ENCODE measurements at regions not wholly inside any gene's neighbourhood (a gene's known extent, or its start where the extent isn't known, plus 50 kb on each side); places are given as distances from the start of the nearest gene placed in this dataset.
"Not testable (repeated sequence)": the region's sequence is repeated elsewhere in the genome, so short reads cannot be mapped to it uniquely, and the experiment has no call there.

DNA sequence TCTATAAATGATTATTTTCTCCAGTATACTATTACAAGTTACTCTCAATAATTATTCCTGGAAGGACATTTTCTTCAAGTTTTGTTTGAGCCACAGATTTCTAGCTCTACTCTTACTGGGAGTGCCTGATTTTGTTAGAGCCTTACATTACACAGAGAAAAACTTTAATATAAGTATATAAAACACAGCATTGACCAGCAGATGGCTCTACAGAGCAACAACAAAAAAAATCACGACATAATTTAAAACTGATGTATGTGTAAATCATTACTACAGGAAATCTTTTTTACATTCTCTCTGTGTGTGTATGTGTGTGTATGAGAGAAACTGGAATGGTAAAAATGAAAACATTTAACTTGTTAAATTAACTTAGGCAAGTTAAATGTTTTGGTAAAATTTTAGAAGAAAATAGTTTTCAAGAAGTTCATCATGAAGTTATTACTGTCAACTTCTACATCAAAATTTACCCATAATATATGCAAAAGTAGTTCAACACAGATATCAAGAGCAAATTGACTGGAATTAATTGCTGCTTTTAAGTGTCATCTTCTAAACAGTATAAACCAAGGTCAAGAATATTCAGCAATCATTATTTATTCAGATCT, 103.3 kb downstream of the MDH1 start:
- peak in 2 of 4 donors; percentile 19 to 34 for DNase-seq (ENCODE audit: low read depth in 4 of 4, low spot score in 2 of 4)

DNA sequence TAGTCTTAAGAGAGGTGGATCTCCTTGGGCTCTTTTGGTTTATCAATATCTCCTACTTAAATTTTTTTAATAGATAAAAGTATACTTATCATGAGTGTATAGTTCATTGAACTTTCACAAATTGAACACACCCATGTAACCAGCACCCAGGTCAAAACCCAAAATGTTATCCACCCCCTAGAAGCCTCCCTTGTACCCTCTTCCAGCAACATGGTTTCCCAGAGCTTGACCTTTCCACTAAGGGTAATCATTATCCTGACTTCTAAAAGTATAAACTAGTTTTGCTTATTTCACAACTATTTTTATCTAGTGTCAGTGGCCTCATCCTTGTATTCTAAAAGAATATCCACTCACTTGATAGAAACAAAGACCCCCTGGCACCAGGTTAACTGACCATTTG, 106.8 kb downstream of the MDH1 start:
- DNase-seq (ENCODE audit: low read depth in 4 of 4, low spot score in 2 of 4): no peak

DNA sequence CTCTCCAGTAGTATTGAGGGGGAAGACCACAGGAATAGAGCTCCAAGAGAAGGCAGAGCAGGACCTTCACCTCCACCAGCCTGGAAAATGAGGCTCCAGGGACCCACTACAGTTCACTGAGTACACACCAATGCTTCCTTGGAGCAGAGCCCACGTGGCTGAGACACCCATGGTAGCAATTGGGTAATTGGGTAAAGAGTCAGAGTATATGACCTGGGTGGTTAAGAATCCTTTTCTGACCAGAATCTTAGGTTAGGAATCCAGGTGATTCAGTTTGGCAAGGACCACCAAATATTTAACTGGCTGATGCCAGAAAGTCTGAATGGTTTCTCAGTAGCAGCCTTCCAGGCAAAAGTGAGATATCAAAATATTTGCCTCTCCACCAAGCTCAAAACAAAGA, 107.7 kb downstream of the MDH1 start:
- no peak for DNase-seq (ENCODE audit: low read depth in 4 of 4, low spot score in 2 of 4)

- no peak for DNase-seq (ENCODE audit: low read depth in 4 of 4, low spot score in 2 of 4)
Observed at GRCh38 chr2:63697160-63697559, 108.4 kb downstream of the MDH1 start.

- peak in 1 of 4 donors; percentile 16 for DNase-seq (ENCODE audit: low read depth in 4 of 4, low spot score in 2 of 4)
Observed at GRCh38 chr2:63698786-63699548, 110.2 kb downstream of the MDH1 start.

DNA sequence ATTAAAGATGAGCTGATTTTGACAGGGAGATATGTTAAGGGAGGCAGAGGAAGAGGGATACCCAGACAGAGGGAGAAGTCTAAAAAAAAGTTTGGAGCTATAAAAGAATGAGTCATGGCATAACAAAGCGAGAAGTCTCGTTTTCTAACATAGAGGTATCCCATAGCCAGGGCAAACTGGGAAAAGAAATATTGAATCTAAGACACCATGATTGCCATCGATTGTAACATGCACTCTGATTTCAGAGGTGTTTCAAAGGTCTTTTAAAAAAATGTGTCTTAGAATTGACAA, 110.7 kb downstream of the MDH1 start:
- no peak for DNase-seq (ENCODE audit: low read depth in 4 of 4, low spot score in 2 of 4)

GRCh38 chr2:63700271-63700670, 111.5 kb downstream of the MDH1 start:
- no peak for DNase-seq (ENCODE audit: low read depth in 4 of 4, low spot score in 2 of 4)

DNA sequence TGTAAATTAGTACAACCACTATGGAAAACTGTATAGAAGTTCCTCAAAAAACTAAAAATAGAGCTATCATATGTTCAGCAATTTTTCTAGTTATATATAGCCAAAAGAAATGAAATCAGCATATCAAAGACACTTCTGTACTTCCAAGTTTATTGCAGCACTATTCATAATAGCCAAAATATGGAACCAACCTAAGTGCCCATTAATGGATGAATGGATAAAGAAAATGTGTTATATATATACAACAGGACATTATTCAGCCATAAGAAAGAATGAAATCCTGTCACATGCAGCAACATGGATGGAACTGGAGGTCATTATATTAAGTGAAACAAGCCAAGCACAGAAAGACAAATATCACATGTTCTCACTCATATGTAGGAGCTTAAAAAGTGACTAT, 112.6 kb downstream of the MDH1 start:
- no peak for DNase-seq (ENCODE audit: low read depth in 4 of 4, low spot score in 2 of 4)

DNA sequence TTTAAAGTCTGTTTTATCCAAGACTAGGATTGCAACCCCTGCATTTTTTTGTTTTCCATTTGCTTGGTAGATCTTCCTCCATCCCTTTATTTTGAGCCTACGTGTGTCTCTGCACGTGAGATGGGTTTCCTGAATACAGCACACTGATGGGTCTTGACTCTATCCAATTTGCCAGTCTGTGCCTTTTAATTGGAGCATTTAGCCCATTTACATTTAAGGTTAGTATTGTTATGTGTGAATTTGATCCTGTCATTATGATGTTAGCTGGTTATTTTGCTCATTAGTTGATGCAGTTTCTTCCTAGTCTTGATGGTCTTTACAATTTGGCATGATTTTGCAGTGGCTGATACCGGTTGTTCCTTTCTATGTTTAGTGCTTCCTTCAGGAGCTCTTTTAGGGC, 117.3 kb downstream of the MDH1 start:
- not testable (repeated sequence) for DNase-seq (ENCODE audit: low read depth in 4 of 4, low spot score in 2 of 4)

DNA sequence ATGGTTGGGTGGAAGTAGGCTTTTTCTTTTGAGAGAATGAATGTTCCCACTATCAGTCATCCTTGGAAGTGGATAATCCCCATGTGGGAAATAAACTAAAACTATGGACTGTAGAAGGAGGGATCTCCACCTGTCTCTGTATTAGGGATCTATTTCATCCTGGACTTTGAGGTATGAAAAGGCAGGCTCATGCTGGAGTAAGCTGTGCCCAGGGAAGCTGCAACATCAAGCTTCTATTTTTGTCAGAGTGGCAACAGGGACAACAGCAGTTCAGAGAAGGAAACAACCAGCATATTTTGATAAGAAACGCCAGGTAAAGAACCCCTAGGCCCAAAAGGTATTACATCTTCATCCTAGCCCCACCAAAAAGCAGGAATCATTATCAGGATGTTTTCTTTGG, 122.0 kb downstream of the MDH1 start:
- no peak for DNase-seq (ENCODE audit: low read depth in 4 of 4, low spot score in 2 of 4)

DNA sequence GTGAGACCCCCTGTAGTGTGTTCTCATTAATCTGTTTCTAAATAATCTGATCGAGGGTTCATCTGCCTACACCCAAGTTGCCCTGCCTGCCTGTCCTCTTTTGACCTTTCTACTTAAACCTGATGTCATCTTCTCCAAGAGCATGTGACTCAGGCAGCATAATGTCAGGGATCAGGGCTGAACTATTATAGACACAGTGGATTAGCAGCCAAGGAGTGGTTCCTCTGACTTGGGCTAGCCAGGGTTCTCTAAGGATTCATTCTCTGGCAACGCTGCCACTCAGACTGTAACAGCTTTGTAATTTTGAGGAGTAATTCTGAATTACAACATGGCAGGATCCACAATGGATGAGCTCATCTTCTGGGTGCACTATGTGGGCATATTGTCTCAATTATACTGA, 124.0 kb downstream of the MDH1 start:
- no peak for DNase-seq (ENCODE audit: low read depth in 4 of 4, low spot score in 2 of 4)

- no peak for DNase-seq (ENCODE audit: low read depth in 4 of 4, low spot score in 2 of 4)
Observed at GRCh38 chr2:63716146-63716545, 125.5 kb upstream of the UGP2 start.

GRCh38 chr2:63719052-63719451, 122.6 kb upstream of the UGP2 start:
- no peak for DNase-seq (ENCODE audit: low read depth in 4 of 4, low spot score in 2 of 4)

DNA sequence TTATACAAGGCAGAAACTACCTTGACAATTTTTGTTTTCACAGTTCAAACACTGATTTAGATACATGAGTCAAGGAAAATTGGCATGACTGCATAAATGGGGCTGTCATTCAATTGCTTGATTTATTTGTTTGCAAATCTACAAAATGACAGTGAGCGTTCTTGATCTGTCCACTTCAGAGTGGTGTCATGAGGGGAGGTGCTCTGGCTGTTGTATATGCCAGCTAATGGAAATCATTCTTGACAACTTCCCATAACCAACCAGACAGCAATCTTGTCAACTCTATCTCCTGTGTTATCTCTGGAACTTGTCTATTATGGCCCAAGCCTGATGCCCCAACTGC, 120.6 kb upstream of the UGP2 start:
- DNase-seq (ENCODE audit: low read depth in 4 of 4, low spot score in 2 of 4): no peak

GRCh38 chr2:63722284-63722683, 119.4 kb upstream of the UGP2 start:
- DNase-seq (ENCODE audit: low read depth in 4 of 4, low spot score in 2 of 4): not testable (repeated sequence)

GRCh38 chr2:63723709-63724108, 118.0 kb upstream of the UGP2 start:
- no peak for DNase-seq (ENCODE audit: low read depth in 4 of 4, low spot score in 2 of 4)

GRCh38 chr2:63725212-63725611, 116.5 kb upstream of the UGP2 start:
- not testable (repeated sequence) for DNase-seq (ENCODE audit: low read depth in 4 of 4, low spot score in 2 of 4)

GRCh38 chr2:63729362-63729761, 112.3 kb upstream of the UGP2 start:
- DNase-seq (ENCODE audit: low read depth in 4 of 4, low spot score in 2 of 4): no peak

GRCh38 chr2:63729831-63730230, 111.9 kb upstream of the UGP2 start:
- DNase-seq (ENCODE audit: low read depth in 4 of 4, low spot score in 2 of 4): no peak

DNA sequence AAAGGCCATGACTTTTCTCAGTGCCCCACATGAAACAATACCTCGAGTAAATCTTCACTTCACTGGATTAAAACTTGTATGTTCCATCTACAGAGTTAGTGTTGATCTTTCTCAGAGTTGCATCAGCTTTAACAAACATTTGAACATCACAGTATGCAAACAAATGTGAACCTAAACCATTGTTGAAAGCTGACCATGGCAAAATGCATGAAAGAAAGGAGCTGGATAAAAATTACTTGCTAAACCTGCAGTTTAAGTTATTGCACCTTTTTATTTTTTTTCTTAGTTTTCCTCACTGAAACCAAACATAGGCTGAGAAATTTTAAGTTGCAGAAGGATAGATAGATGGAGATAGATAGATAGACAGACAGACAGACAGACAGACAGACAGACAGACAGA, 107.2 kb upstream of the UGP2 start:
- DNase-seq (ENCODE audit: low read depth in 4 of 4, low spot score in 2 of 4): no peak

DNA sequence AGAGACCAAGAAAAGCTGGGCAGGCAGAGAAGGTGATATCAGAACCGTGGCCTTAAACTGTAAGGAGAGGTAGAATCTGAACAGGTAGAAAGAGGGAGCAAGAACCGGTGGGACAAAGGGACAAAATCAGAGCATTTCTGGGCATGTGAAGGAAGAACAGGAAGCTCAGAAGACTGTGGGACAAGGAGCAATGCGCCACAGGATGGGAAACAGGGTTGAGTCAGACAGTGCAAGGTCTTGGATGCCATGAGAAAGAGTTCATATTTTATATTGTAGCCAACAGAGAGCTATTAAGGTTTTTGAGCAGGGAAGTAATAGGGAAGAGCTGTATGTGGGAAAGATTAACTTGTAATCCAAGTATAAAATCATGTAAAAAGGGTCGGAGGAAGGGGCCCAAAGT, 106.4 kb upstream of the UGP2 start:
- DNase-seq (ENCODE audit: low read depth in 4 of 4, low spot score in 2 of 4): no peak

DNA sequence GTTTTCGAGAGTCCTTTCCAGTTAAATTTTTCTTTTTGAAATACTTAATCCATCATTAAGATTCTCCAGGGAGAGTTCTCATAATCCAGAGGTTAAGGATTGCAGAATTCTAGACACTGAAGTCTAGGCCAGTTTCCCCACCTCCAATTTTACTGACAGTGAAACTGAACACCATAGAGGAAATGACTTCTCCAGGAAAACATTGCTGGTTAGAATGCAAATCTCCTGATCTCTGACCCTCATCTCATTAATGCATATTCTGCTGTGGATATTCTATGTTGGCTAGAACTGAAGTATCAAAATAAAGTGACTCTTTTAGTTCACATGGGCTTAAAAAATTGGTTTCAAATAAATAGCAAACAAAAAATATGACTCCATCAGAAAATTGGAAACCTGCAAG, 105.8 kb upstream of the UGP2 start:
- no peak for DNase-seq (ENCODE audit: low read depth in 4 of 4, low spot score in 2 of 4)

DNA sequence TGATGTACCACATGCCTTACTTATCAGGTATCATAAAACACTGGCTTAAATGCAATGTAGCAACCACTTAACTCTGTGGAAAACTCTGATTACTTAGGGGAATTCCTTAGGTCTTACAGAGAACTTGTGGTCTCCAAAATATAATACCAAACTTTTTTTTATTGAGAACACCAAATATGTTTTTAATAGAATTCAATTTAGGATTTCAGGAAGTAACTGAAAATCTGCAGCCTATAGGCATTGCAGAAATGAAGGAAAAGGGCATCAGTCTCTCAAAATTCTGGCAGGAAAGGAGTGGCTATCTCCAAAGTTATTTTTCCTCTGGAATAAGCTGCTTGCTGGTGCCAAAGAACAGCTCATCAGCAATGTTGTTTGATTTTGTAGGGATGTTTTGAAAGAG, 105.3 kb upstream of the UGP2 start:
- DNase-seq (ENCODE audit: low read depth in 4 of 4, low spot score in 2 of 4): no peak

Data from left renal cortex interstitium (tissue), 4 donors.